Right lobe of liver (tissue), 4 donors: ENCODE measurements at regions not wholly inside any gene's neighbourhood (a gene's known extent, or its start where the extent isn't known, plus 50 kb on each side); places are given as distances from the start of the nearest gene placed in this dataset.

Source experiments
- POLR2A ChIP-seq: fragments of 450-650 bp; IDR thresholded peaks from one replicate; pipeline ENCODE4 v1.6.1; 2017; ENCODE audit warnings: antibody characterized with exemption, mild to moderate bottlenecking
- TF ChIP-seq, protein P1 (sequence below), 4 donors: fragments of 200-600 bp in 3 of 4; fragments of 450-650 bp in 1 of 4; IDR thresholded peaks; one replicate each; pipeline versions ENCODE4 v1.5.1 to v1.8.0; 2016 to 2022; ENCODE audit warnings: antibody characterized with exemption in 4 of 4, mild to moderate bottlenecking in 2 of 4
- donor health status: DM: no; HTN: no; CAD: no.
- donor health status: DM: no; HTN: no; CAD: no.
- donor health status: DM: no; HTN: yes; CAD: no.

DNA sequence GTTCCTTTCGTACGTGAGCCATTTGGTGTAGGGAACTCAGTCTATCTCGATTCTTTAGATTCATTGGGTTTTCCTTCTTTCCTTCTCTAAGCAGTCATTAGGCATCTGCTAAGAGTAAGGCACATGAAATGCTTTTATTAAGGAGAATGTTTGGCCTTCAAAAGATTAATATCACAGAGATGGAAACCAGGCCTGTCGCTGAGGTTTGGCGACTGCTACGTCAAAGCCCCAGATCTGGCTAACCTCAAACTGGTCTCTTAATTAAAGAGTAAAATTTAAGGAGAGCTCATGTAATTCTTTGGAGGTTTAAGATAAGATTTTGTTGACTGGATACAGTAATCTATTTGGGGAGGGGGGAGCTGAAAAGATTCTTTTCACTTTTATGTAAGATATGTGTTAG, 189.8 kb downstream of the JCAD start:
- TF ChIP-seq, protein P1, sequence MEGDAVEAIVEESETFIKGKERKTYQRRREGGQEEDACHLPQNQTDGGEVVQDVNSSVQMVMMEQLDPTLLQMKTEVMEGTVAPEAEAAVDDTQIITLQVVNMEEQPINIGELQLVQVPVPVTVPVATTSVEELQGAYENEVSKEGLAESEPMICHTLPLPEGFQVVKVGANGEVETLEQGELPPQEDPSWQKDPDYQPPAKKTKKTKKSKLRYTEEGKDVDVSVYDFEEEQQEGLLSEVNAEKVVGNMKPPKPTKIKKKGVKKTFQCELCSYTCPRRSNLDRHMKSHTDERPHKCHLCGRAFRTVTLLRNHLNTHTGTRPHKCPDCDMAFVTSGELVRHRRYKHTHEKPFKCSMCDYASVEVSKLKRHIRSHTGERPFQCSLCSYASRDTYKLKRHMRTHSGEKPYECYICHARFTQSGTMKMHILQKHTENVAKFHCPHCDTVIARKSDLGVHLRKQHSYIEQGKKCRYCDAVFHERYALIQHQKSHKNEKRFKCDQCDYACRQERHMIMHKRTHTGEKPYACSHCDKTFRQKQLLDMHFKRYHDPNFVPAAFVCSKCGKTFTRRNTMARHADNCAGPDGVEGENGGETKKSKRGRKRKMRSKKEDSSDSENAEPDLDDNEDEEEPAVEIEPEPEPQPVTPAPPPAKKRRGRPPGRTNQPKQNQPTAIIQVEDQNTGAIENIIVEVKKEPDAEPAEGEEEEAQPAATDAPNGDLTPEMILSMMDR (IDR thresholded peaks at IDR 0.05), result no peak
- no peak for TF ChIP-seq POLR2A
